Lower lobe of right lung (tissue), 2 donors: ENCODE measurements at regions not wholly inside any gene's neighbourhood (a gene's known extent, or its start where the extent isn't known, plus 50 kb on each side); places are given as distances from the start of the nearest gene placed in this dataset.

Experiments
- ATAC-seq, 2 donors: fragments of 200-7000 bp; cut with Tn5 transposase; one replicate each; pipeline ENCODE4 v1.9.1; 2020 to 2022; ENCODE audit warnings: mild to moderate bottlenecking in 2 of 2, moderate library complexity in 2 of 2
- DNase-seq: peaks from one replicate; pipeline ENCODE4 v3.0.0-alpha.2; 2020
- H3K27ac ChIP-seq: fragments of 200-600 bp; one replicate; pipeline ENCODE4 v1.8.0; 2022
- H3K27me3 ChIP-seq: fragments of 200-600 bp; one replicate; pipeline ENCODE4 v1.8.0; 2022; ENCODE audit warnings: low read depth
- H3K36me3 ChIP-seq: fragments of 200-600 bp; one replicate; pipeline ENCODE4 v1.8.0; 2022; ENCODE audit warnings: mild to moderate bottlenecking
- H3K4me1 ChIP-seq: fragments of 200-600 bp; one replicate; pipeline ENCODE4 v1.8.0; 2022
- H3K4me3 ChIP-seq: fragments of 200-600 bp; one replicate; pipeline ENCODE4 v1.8.0; 2022; ENCODE audit warnings: mild to moderate bottlenecking
- H3K9me3 ChIP-seq: fragments of 200-600 bp; one replicate; pipeline ENCODE4 v1.8.0; 2022
- intact Hi-C: fragments of 100-400 bp; cut with DNase I; formaldehyde crosslinking; loops from one replicate; pipeline ENCODE4 v1.11.0; 2022
- TF ChIP-seq, protein P1 (sequence below): fragments of 200-600 bp; IDR thresholded peaks from one replicate; pipeline ENCODE4 v1.8.0; 2022; ENCODE audit warnings: antibody characterized with exemption, mild to moderate bottlenecking
- donor health status: DM: no; HTN: yes; CAD: no; lungs with severe emphysema.

DNA sequence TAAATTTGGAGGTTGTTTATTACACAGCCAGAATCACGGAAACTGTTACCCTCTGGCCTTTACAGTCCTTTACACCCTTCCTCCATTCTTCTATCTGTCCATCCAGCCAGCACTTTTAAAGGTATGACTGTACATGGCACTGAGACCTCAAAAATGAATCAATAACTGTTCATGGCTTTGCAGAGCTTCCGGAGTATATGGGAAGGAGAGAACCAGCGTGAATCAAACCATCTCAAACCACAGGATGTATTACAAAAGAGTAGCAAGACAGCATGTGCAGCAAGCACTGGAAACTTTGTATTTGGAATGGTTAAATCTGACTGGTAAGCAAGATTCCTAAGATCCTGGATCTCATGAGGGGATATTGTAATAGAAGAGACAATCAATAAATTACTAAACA is 228.5 kb upstream of the CASK start:
- DNase-seq = no peak
- Histone ChIP-seq H3K27ac (no peak overlapping the region), H3K36me3 (no peaks in the 10 kb centered on the region), H3K4me3 (no peak overlapping the region), H3K9me3 (no peaks in the 10 kb centered on the region), H3K4me1 (no peaks in the 10 kb centered on the region), H3K27me3 (no peaks in the 10 kb centered on the region)
- intact Hi-C loops = no loop called here
- TF ChIP-seq, protein P1, sequence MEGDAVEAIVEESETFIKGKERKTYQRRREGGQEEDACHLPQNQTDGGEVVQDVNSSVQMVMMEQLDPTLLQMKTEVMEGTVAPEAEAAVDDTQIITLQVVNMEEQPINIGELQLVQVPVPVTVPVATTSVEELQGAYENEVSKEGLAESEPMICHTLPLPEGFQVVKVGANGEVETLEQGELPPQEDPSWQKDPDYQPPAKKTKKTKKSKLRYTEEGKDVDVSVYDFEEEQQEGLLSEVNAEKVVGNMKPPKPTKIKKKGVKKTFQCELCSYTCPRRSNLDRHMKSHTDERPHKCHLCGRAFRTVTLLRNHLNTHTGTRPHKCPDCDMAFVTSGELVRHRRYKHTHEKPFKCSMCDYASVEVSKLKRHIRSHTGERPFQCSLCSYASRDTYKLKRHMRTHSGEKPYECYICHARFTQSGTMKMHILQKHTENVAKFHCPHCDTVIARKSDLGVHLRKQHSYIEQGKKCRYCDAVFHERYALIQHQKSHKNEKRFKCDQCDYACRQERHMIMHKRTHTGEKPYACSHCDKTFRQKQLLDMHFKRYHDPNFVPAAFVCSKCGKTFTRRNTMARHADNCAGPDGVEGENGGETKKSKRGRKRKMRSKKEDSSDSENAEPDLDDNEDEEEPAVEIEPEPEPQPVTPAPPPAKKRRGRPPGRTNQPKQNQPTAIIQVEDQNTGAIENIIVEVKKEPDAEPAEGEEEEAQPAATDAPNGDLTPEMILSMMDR = no peak
- no peak for ATAC-seq

DNA sequence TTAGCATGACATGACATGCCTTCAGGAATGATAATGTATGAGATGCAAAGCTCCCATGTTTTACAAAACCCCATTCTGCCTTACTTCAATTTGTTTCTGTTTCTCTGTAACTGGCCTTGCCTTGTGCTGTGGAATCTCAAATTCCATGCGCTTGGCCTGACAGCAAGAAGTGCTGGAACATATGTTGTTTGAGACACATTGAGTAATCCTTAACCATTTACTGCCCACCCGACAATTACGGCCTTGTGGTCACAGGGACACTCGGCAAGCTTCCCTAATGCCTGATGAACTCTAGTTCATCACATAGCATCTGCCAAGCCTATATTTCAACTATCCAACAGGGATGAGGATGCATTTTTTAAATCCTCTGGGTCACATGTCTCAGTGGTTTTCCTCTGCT is 226.4 kb upstream of the CASK start:
- Histone ChIP-seq H3K4me3 (no peak overlapping the region), H3K27ac (no peak overlapping the region), H3K4me1 (no peaks in the 10 kb centered on the region), H3K9me3 (no peaks in the 10 kb centered on the region), H3K27me3 (no peaks in the 10 kb centered on the region), H3K36me3 (no peaks in the 10 kb centered on the region)
- DNase-seq = no peak
- TF ChIP-seq, protein P1 = no peak
- intact Hi-C loops = no loop called here
- ATAC-seq = no peak

DNA sequence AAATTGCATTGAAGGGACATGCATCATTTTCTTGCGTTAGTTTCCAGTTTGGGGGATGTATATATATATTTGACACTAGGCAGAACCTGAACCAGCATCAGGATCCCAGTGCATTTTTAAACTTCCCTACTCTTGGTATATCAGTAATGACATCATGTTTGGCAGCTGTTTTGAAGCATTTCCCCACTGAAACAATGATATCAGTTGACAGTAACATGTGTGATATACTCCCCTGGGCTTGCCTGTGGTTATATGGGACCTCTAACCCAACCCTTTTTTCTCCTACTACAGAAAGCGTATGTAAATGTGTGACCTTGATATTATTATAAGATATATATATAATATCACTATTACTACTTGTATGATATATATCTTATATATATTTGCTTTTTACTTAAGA is 225.9 kb upstream of the CASK start:
- ATAC-seq (no peak), DNase-seq (no peak)
- intact Hi-C loops = no loop called here
- Histone ChIP-seq H3K27me3 (no peaks in the 10 kb centered on the region), H3K9me3 (no peaks in the 10 kb centered on the region), H3K36me3 (no peaks in the 10 kb centered on the region), H3K4me1 (no peaks in the 10 kb centered on the region), H3K4me3 (no peak overlapping the region), H3K27ac (no peak overlapping the region)
- TF ChIP-seq, protein P1 = no peak

DNA sequence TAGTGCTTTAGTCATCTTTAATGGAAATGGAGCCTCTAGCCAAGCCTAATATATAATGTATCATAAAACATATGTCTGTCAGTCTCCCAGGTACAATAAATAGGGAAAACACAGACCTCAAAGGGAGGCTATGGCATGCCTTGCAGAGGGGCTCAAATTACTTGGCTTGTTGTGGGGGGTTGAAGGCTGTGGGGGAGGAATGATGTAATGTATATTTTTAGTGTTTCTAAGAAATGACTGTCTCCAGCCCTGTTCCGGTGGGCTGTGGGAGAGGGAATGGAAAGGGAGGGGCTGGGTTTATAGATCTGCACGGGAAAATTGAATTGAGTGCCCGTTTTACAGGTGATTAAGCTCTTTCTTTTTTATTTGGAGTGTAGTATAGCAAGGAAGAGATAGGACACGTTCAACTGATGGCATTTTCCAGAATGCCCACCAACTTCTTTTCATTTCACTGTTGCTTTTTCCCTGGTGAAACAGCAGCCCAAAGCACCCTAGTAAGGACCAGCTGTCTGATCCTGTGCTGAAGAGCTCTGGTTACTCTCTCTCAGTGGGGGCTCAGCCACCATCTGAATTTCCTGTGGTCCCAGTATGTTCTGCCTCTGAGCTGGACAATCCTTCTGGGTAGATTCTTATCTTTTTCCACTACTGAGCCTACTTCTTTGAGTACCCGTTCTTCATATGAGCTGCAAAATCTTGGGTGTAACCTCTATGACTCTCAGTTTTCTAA is 220.7 kb upstream of the CASK start:
- intact Hi-C loops = no loop called here

DNA sequence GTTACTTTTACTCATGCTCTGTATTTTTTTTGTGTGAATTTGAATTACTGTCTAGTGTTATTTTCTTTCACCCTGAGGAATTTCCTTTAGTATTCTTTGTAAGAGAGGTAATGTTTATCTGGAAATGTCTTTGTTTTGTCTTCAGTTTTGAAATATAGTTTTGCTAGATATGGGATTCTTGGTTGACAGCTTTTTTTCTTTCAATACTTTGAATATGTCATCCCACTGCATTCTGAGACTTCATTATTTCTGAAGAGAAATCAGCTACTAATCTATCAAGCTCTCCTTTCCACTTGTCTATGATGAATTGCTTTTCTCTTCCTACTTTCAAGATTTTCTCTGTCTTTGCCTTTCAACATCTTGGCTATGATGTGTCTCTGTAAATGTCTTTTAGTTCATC is 217.0 kb upstream of the CASK start:
- H3K27ac ChIP-seq = no peak overlapping the region
- no peaks in the 10 kb centered on the region for H3K27me3 ChIP-seq
- H3K9me3 ChIP-seq = no peaks in the 10 kb centered on the region
- TF ChIP-seq, protein P1 = no peak
- no peaks in the 10 kb centered on the region for H3K36me3 ChIP-seq
- DNase-seq (no peak), ATAC-seq (no peak)
- no peak overlapping the region for H3K4me3 ChIP-seq
- no peaks in the 10 kb centered on the region for H3K4me1 ChIP-seq
- intact Hi-C loops = no loop called here

More for the DNA sequence above, 220.7 kb upstream of the CASK start:
- H3K27me3 ChIP-seq = no peaks in the 10 kb centered on the region
- no peaks in the 10 kb centered on the region for H3K36me3 ChIP-seq
- H3K4me1 ChIP-seq = no peaks in the 10 kb centered on the region
- no peak for DNase-seq
- TF ChIP-seq, protein P1 = no peak
- no peak overlapping the region for H3K4me3 ChIP-seq
- ATAC-seq = no peak
- H3K9me3 ChIP-seq = no peaks in the 10 kb centered on the region
- no peak overlapping the region for H3K27ac ChIP-seq
